Progenitor cell of endocrine pancreas (in vitro differentiated cells): ENCODE measurements at regions not wholly inside any gene's neighbourhood (a gene's known extent, or its start where the extent isn't known, plus 50 kb on each side); places are given as distances from the start of the nearest gene placed in this dataset.
"Not testable (repeated sequence)": the region's sequence is repeated elsewhere in the genome, so short reads cannot be mapped to it uniquely, and the experiment has no call there.

Source experiments
- DNase-seq: peaks from one replicate; pipeline ENCODE4 v3.0.0; 2021; ENCODE audit warnings: low spot score; ENCODE audit not compliant: unreplicated experiment
- H3K27ac Mint-ChIP-seq: 2 replicates; pipeline ENCODE4 v1.8.0; 2021; ENCODE audit warnings: mild to moderate bottlenecking, moderate library complexity, mixed read lengths
- H3K27me3 Mint-ChIP-seq: 2 replicates; pipeline ENCODE4 v1.8.0; 2021; ENCODE audit warnings: mixed read lengths
- H3K36me3 Mint-ChIP-seq: 2 replicates; pipeline ENCODE4 v1.8.0; 2022; ENCODE audit warnings: mixed read lengths; ENCODE audit not compliant: insufficient read depth
- H3K4me1 Mint-ChIP-seq: 2 replicates; pipeline ENCODE4 v1.8.0; 2021; ENCODE audit warnings: low read depth, mixed read lengths
- H3K4me3 Mint-ChIP-seq: 2 replicates; pipeline ENCODE4 v1.8.0; 2021; ENCODE audit warnings: low read depth, mild to moderate bottlenecking, moderate library complexity, mixed read lengths
- H3K9me3 Mint-ChIP-seq: 2 replicates; pipeline ENCODE4 v1.8.0; 2021; ENCODE audit warnings: low read depth, mixed read lengths
- TF ChIP-seq, protein P1 (sequence below): fragments of 200-600 bp; sonication (generic); IDR thresholded peaks from one replicate; pipeline ENCODE4 v1.5.0; 2021; ENCODE audit warnings: antibody characterized with exemption, mild to moderate bottlenecking; ENCODE audit not compliant: unreplicated experiment

DNA sequence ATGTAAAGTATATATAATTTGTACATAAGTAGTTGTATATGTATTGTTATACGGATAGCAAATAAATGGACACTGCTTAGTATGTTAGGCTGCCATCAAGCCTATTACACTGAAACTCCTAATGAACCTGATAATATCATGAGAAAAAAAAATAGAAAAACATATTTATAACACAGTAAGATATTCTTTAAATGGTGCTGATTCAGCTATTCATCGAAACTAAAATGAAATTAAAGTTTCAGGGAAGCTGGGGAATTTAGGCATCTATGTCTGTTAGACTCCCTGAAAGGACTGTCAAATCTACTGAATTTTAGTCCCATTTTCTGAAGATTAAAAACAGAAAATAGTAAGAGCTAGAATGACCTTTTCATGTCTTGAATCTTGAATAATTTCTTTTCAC lies 647.1 kb upstream of the PABPC4L start:
- H3K36me3 Mint-ChIP-seq: no peaks in the 10 kb centered on the region
- TF ChIP-seq, protein P1, sequence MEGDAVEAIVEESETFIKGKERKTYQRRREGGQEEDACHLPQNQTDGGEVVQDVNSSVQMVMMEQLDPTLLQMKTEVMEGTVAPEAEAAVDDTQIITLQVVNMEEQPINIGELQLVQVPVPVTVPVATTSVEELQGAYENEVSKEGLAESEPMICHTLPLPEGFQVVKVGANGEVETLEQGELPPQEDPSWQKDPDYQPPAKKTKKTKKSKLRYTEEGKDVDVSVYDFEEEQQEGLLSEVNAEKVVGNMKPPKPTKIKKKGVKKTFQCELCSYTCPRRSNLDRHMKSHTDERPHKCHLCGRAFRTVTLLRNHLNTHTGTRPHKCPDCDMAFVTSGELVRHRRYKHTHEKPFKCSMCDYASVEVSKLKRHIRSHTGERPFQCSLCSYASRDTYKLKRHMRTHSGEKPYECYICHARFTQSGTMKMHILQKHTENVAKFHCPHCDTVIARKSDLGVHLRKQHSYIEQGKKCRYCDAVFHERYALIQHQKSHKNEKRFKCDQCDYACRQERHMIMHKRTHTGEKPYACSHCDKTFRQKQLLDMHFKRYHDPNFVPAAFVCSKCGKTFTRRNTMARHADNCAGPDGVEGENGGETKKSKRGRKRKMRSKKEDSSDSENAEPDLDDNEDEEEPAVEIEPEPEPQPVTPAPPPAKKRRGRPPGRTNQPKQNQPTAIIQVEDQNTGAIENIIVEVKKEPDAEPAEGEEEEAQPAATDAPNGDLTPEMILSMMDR: no peak
- no peaks in the 10 kb centered on the region for H3K27me3 Mint-ChIP-seq
- H3K9me3 Mint-ChIP-seq: peaks cover 6% of the 10 kb centered on the region
- no peaks in the 10 kb centered on the region for H3K4me1 Mint-ChIP-seq
- H3K27ac Mint-ChIP-seq: no peak overlapping the region
- H3K4me3 Mint-ChIP-seq: no peak overlapping the region
- DNase-seq: no peak

DNA sequence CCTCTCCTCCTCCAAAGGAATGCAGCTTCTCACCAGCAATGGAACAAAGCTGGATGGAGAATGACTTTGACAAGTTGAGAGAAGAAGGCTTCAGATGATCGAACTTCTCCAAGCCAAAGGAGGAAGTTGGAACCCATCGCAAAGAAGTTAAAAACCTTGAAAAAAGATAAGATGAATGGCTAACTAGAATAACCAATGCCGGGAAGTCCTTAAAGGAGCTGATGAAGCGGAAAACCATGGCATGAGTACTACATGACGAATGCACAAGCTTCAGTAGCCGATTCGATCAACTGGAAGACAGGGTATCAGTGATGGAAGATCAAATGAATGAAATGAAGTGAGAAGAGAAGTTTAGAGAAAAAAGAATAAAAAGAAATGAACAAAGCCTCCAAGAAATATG lies 629.2 kb upstream of the PABPC4L start:
- H3K9me3 Mint-ChIP-seq: peaks cover 22% of the 10 kb centered on the region
- not testable (repeated sequence) for H3K27ac Mint-ChIP-seq, H3K4me1 Mint-ChIP-seq, H3K27me3 Mint-ChIP-seq, DNase-seq, H3K36me3 Mint-ChIP-seq, H3K4me3 Mint-ChIP-seq

DNA sequence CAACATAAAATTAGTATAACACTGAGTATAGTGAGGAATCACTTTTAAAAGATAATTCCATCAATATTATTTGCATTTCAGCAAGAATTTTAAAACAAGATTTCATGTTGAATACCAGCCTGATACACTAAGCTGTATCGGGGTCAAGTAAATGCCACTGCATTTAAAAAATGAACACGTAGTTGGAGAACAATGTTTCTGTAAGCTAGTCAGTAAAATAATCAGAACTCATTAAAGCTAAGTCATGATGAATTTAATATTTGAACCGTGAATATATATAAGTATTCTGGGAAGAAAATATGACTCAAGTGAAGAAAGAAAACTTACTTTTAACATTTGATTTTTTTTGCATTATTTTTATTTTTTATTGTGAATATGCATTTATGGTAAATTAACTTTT lies 611.0 kb upstream of the PABPC4L start:
- Mint-ChIP-seq H3K4me1 (no peaks in the 10 kb centered on the region), H3K27ac (no peak overlapping the region), H3K36me3 (no peaks in the 10 kb centered on the region), H3K4me3 (no peak overlapping the region), H3K27me3 (no peaks in the 10 kb centered on the region), H3K9me3 (peaks cover 13% of the 10 kb centered on the region)
- DNase-seq: no peak
- TF ChIP-seq, protein P1: no peak

DNA sequence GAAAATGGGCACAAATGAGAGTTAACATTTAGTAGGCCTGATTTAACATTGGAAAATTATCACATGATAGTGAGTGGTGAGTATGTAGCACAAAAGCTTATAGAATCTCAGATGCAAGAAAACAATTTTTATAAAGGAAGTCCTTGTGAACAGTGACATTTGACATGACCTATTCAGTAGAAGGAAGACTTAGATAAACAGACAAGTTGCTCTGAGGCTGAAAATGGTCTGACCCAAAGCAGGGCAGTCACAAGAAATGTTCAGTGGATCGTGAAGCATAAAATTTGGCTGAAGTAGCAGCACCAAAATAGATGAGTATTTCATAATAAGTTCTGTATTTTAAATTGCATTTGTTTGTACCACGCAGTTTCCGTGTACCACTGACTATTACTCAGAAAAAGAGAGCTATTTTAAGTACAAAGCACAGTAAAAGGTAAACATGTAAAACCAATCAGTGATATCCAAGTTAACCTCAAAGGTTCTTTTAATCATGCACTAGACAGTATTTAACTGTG lies 605.7 kb upstream of the PABPC4L start:
- no peak overlapping the region for H3K4me3 Mint-ChIP-seq
- no peak for DNase-seq
- TF ChIP-seq, protein P1: no peak
- H3K27ac Mint-ChIP-seq: no peak overlapping the region
- H3K27me3 Mint-ChIP-seq: no peaks in the 10 kb centered on the region
- peaks cover 2% of the 10 kb centered on the region for H3K4me1 Mint-ChIP-seq
- no peaks in the 10 kb centered on the region for H3K36me3 Mint-ChIP-seq
- no peaks in the 10 kb centered on the region for H3K9me3 Mint-ChIP-seq

DNA sequence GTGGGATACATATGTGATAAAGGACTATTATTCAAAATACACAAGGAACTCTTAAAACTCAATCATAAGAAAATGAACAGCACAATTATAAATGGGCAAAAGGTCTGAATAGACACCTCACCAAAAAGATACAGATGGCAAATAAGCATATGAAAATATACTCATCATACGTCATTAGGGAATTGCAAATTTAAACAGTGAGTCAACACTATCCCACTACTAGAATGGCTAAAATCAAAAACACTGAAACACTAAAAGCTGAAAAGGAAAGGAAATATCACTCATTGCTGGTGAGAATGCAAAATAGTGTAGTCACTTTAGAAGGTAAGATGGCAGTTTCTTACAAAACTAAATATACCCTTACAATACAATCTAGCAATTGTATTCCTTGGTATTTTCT lies 597.0 kb upstream of the PABPC4L start:
- no peak overlapping the region for H3K27ac Mint-ChIP-seq
- H3K36me3 Mint-ChIP-seq: no peaks in the 10 kb centered on the region
- H3K4me1 Mint-ChIP-seq: no peaks in the 10 kb centered on the region
- TF ChIP-seq, protein P1: no peak
- DNase-seq: no peak
- H3K9me3 Mint-ChIP-seq: peaks cover 12% of the 10 kb centered on the region
- H3K4me3 Mint-ChIP-seq: no peak overlapping the region
- H3K27me3 Mint-ChIP-seq: no peaks in the 10 kb centered on the region

DNA sequence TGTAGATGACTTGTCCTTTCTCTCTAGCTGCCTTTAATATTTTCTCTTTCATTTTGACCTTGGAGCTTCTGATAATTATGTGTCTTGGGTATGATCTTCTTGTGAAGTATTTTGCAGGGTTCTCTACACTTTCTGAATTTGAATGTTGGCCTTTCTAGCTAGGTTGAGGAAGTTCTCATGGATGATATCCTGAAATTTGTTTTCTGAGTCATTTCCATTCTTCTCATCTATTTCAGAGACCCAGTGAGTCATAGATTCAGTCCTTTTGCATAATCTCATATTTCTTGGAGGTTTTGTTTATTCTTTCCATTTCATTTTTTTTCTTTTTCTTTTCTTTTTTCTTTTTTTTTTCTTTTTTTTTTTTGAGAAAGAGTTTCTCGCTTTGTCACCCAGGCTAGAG lies 585.7 kb upstream of the PABPC4L start:
- no peak overlapping the region for H3K27ac Mint-ChIP-seq

More for the DNA sequence above, 585.7 kb upstream of the PABPC4L start:
- no peak for DNase-seq
- peaks cover 35% of the 10 kb centered on the region for H3K9me3 Mint-ChIP-seq
- TF ChIP-seq, protein P1: no peak
- H3K4me3 Mint-ChIP-seq: no peak overlapping the region
- H3K27me3 Mint-ChIP-seq: no peaks in the 10 kb centered on the region
- no peaks in the 10 kb centered on the region for H3K36me3 Mint-ChIP-seq
- no peaks in the 10 kb centered on the region for H3K4me1 Mint-ChIP-seq
